Activated naive CD8-positive, alpha-beta T cell treated with anti-CD3 and anti-CD28 coated beads, Interleukin-2, amount 10 ng/mL, durations not matched to agents 7 days and 5 days (primary cell): ENCODE measurements at regions not wholly inside any gene's neighbourhood (a gene's known extent, or its start where the extent isn't known, plus 50 kb on each side); places are given as distances from the start of the nearest gene placed in this dataset.

Experiments
- ATAC-seq: fragments of 150-1000 bp; cut with Tn5 transposase; one replicate; pipeline ENCODE4 v1.10.0; 2021; ENCODE audit warnings: low read depth, moderate library complexity
- POLR2A ChIA-PET: fragments of 350-600 bp; sonication (Branson Sonifier 250); formaldehyde crosslinking; loops from one replicate; lab custom pipeline; 2021; ENCODE audit warnings: antibody characterized with exemption; lab: Charles Lee
- DNase-seq: peaks from one replicate; pipeline ENCODE4 v3.0.0; 2021
- H3K27ac Mint-ChIP-seq: one replicate; pipeline ENCODE4 v1.8.0; 2022; ENCODE audit warnings: mild to moderate bottlenecking, mixed read lengths
- H3K27me3 Mint-ChIP-seq: one replicate; pipeline ENCODE4 v1.8.0; 2022; ENCODE audit warnings: mild to moderate bottlenecking, moderate library complexity, mixed read lengths
- H3K36me3 Mint-ChIP-seq: one replicate; pipeline ENCODE4 v1.8.0; 2021; ENCODE audit warnings: mild to moderate bottlenecking, mixed read lengths
- H3K4me1 Mint-ChIP-seq: one replicate; pipeline ENCODE4 v1.8.0; 2021; ENCODE audit warnings: mixed read lengths
- H3K4me3 Mint-ChIP-seq: one replicate; pipeline ENCODE4 v1.8.0; 2022; ENCODE audit warnings: mild to moderate bottlenecking, moderate library complexity, mixed read lengths
- H3K9me3 Mint-ChIP-seq: one replicate; pipeline ENCODE4 v1.8.0; 2021; ENCODE audit warnings: mixed read lengths

GRCh38 chr1:2942410-2942809 is 78.9 kb upstream of the ACTRT2 start:
- POLR2A ChIA-PET, result no interaction called here
- H3K4me1 Mint-ChIP-seq, result no peaks in the 10 kb centered on the region
- no peak overlapping the region for H3K4me3 Mint-ChIP-seq
- H3K9me3 Mint-ChIP-seq, result no peaks in the 10 kb centered on the region
- peaks cover 2% of the 10 kb centered on the region for H3K27me3 Mint-ChIP-seq
- no peak for DNase-seq
- no peaks in the 10 kb centered on the region for H3K36me3 Mint-ChIP-seq
- no peak overlapping the region for H3K27ac Mint-ChIP-seq
- no peak for ATAC-seq

- no peak for ATAC-seq
- no peak for DNase-seq
- Mint-ChIP-seq H3K27me3 (peaks cover 4% of the 10 kb centered on the region), H3K36me3 (no peaks in the 10 kb centered on the region), H3K9me3 (no peaks in the 10 kb centered on the region), H3K27ac (no peak overlapping the region), H3K4me1 (no peaks in the 10 kb centered on the region), H3K4me3 (no peak overlapping the region)
- POLR2A ChIA-PET, result no interaction called here
Observed at GRCh38 chr1:2943686-2944260, 77.5 kb upstream of the ACTRT2 start.

- Mint-ChIP-seq H3K27ac (no peak overlapping the region), H3K9me3 (no peaks in the 10 kb centered on the region), H3K27me3 (peaks cover 4% of the 10 kb centered on the region), H3K4me3 (no peak overlapping the region), H3K4me1 (no peaks in the 10 kb centered on the region), H3K36me3 (no peaks in the 10 kb centered on the region)
- ATAC-seq (no peak), DNase-seq (no peak)
- POLR2A ChIA-PET, result no interaction called here
Observed at GRCh38 chr1:2944705-2945104, 76.6 kb upstream of the ACTRT2 start.

- POLR2A ChIA-PET, result no interaction called here
- ATAC-seq (no peak), DNase-seq (no peak)
- H3K27me3 Mint-ChIP-seq, result peaks cover 4% of the 10 kb centered on the region
- H3K36me3 Mint-ChIP-seq, result no peaks in the 10 kb centered on the region
- H3K4me3 Mint-ChIP-seq, result no peak overlapping the region
- H3K9me3 Mint-ChIP-seq, result no peaks in the 10 kb centered on the region
- no peaks in the 10 kb centered on the region for H3K4me1 Mint-ChIP-seq
- no peak overlapping the region for H3K27ac Mint-ChIP-seq
Observed at GRCh38 chr1:2945821-2946231, 75.4 kb upstream of the ACTRT2 start.

- peaks cover 4% of the 10 kb centered on the region for H3K27me3 Mint-ChIP-seq
- no peak for DNase-seq
- POLR2A ChIA-PET, result no interaction called here
- H3K36me3 Mint-ChIP-seq, result no peaks in the 10 kb centered on the region
- no peak for ATAC-seq
- H3K4me1 Mint-ChIP-seq, result no peaks in the 10 kb centered on the region
- no peaks in the 10 kb centered on the region for H3K9me3 Mint-ChIP-seq
- H3K4me3 Mint-ChIP-seq, result no peak overlapping the region
- no peak overlapping the region for H3K27ac Mint-ChIP-seq
Observed at GRCh38 chr1:2946291-2946690, 75.0 kb upstream of the ACTRT2 start.

- ATAC-seq (no peak), DNase-seq (no peak)
- H3K4me3 Mint-ChIP-seq, result no peak overlapping the region
- no peaks in the 10 kb centered on the region for H3K9me3 Mint-ChIP-seq
- H3K27ac Mint-ChIP-seq, result no peak overlapping the region
- H3K36me3 Mint-ChIP-seq, result no peaks in the 10 kb centered on the region
- peaks cover 4% of the 10 kb centered on the region for H3K27me3 Mint-ChIP-seq
- H3K4me1 Mint-ChIP-seq, result no peaks in the 10 kb centered on the region
- POLR2A ChIA-PET, result no interaction called here
Observed at GRCh38 chr1:2946999-2947690, 74.1 kb upstream of the ACTRT2 start.

GRCh38 chr1:2948001-2948750 is 73.1 kb upstream of the ACTRT2 start:
- peaks cover 4% of the 10 kb centered on the region for H3K27me3 Mint-ChIP-seq
- no peaks in the 10 kb centered on the region for H3K36me3 Mint-ChIP-seq
- no peaks in the 10 kb centered on the region for H3K4me1 Mint-ChIP-seq
- POLR2A ChIA-PET, result no interaction called here
- H3K9me3 Mint-ChIP-seq, result peaks cover 2% of the 10 kb centered on the region
- DNase-seq, result no peak
- no peak for ATAC-seq
- H3K27ac Mint-ChIP-seq, result no peak overlapping the region
- H3K4me3 Mint-ChIP-seq, result no peak overlapping the region

- ATAC-seq, result no peak
- no peaks in the 10 kb centered on the region for H3K36me3 Mint-ChIP-seq
Observed at GRCh38 chr1:2948751-2949680, 72.3 kb upstream of the ACTRT2 start.

GRCh38 chr1:2949966-2950925 is 71.0 kb upstream of the ACTRT2 start:
- Mint-ChIP-seq H3K9me3 (peaks cover 9% of the 10 kb centered on the region), H3K4me1 (no peaks in the 10 kb centered on the region), H3K4me3 (no peak overlapping the region), H3K36me3 (no peaks in the 10 kb centered on the region), H3K27me3 (peaks cover 4% of the 10 kb centered on the region), H3K27ac (no peak overlapping the region)
- no peak for ATAC-seq
- no peak for DNase-seq
- POLR2A ChIA-PET, result no interaction called here

More at GRCh38 chr1:2948751-2949680, 72.3 kb upstream of the ACTRT2 start:
- peaks cover 3% of the 10 kb centered on the region for H3K9me3 Mint-ChIP-seq
- no peaks in the 10 kb centered on the region for H3K4me1 Mint-ChIP-seq
- DNase-seq, result no peak
- H3K4me3 Mint-ChIP-seq, result no peak overlapping the region
- peaks cover 4% of the 10 kb centered on the region for H3K27me3 Mint-ChIP-seq
- POLR2A ChIA-PET, result no interaction called here
- H3K27ac Mint-ChIP-seq, result no peak overlapping the region

- Mint-ChIP-seq H3K27ac (no peak overlapping the region), H3K9me3 (peaks cover 10% of the 10 kb centered on the region), H3K4me3 (no peak overlapping the region), H3K4me1 (no peaks in the 10 kb centered on the region), H3K36me3 (no peaks in the 10 kb centered on the region), H3K27me3 (peaks cover 4% of the 10 kb centered on the region)
- POLR2A ChIA-PET, result no interaction called here
- ATAC-seq, result no peak
- no peak for DNase-seq
Observed at GRCh38 chr1:2950926-2951305, 70.4 kb upstream of the ACTRT2 start.

GRCh38 chr1:2951856-2952255 is 69.4 kb upstream of the ACTRT2 start:
- H3K4me1 Mint-ChIP-seq, result no peaks in the 10 kb centered on the region
- H3K4me3 Mint-ChIP-seq, result no peak overlapping the region
- POLR2A ChIA-PET, result no interaction called here
- H3K36me3 Mint-ChIP-seq, result no peaks in the 10 kb centered on the region
- peaks cover 6% of the 10 kb centered on the region for H3K27me3 Mint-ChIP-seq
- DNase-seq (no peak), ATAC-seq (no peak)
- H3K27ac Mint-ChIP-seq, result no peak overlapping the region
- H3K9me3 Mint-ChIP-seq, result peaks cover 14% of the 10 kb centered on the region

GRCh38 chr1:2952371-2952770 is 68.9 kb upstream of the ACTRT2 start:
- DNase-seq (no peak), ATAC-seq (no peak)
- POLR2A ChIA-PET, result no interaction called here
- H3K4me1 Mint-ChIP-seq, result no peaks in the 10 kb centered on the region
- no peak overlapping the region for H3K27ac Mint-ChIP-seq
- H3K9me3 Mint-ChIP-seq, result peaks cover 14% of the 10 kb centered on the region
- peaks cover 4% of the 10 kb centered on the region for H3K27me3 Mint-ChIP-seq
- no peaks in the 10 kb centered on the region for H3K36me3 Mint-ChIP-seq
- no peak overlapping the region for H3K4me3 Mint-ChIP-seq
